T-helper 2 cell (primary cell): ENCODE measurements at regions not wholly inside any gene's neighbourhood (a gene's known extent, or its start where the extent isn't known, plus 50 kb on each side); places are given as distances from the start of the nearest gene placed in this dataset.

Source experiments
- DNase-seq, 5 experiments: peaks; one replicate each; pipeline versions ENCODE4 v3.0.0 to v3.0.0-alpha.2; 2012 to 2022

GRCh38 chr6:165871571-165871970 lies 208.5 kb upstream of the PDE10A start:
- no peak for DNase-seq

DNA sequence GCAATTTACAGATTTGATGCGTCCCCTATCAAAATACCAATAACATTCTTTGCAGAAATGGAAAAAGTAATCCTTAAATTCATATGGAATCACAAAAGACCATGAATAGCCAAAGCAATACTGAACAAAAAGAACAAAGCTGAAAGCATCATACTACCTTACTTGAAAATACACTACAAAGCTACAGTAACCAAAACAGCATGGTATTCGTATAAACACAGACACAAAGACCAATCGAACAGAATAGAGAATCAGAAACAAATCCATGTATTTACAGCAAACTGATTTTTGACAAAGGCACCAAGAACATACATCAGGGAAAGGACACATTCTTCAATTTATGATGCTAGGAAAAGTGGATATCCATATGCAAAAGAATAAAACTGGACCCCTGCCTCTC lies 206.5 kb upstream of the PDE10A start:
- DNase-seq, result no peak

DNA sequence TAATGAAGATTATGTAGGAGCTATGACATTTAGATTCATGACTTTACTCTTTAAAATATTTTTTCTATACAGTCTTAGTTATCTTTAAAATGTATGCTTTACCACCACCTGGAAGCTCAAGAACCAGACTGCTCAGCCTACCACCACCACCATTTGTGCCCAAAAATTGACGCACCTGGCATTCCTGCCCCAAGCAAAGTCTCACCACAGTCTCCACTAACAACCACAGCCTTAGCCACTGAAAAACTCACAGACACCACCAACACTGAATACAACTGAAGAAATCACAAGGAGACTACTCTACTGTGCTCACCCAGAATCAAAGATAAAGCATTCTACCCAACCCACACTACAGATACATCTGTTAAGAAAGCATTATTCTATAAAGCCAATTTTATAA lies 201.9 kb upstream of the PDE10A start:
- DNase-seq, result no peak

DNA sequence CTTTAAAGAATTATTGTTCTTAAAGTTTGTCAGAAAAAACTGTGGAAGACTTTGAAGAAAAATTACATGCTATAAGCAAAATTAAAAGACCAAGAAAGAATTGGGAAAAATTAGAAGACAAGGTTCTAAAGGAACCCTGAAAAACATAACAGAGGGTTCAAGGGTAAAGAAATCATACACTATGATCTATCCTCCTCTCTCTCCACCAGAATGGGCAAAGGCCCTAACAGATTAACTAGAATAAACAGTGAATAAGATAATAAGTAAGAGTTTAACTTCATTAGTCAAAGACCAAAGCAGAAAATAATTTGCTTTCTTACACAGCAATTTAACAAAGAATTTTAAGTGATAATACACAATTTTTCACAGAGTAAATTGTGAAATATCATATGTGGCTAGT lies 201.2 kb upstream of the PDE10A start:
- DNase-seq, result no peak

- DNase-seq, result no peak
Measured at GRCh38 chr6:165863801-165864200, 200.8 kb upstream of the PDE10A start.

DNA sequence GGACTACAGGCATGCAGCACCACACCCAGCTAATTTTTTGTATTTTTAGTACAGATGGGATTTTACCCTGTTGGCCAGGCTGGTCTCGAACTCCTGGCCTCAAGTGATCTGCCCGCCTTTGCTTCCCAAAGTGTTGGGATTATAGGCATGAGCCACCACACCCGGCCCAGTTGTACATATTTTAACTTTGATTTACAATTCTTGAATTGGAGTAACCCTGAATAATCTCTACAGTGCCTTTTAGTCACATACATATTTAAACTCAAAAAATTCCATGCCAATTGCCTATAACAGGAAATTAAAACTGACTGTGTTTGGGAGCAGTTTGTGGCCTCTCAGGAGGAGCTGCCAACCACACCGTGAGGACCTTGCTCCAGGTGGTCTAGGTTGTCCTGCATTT lies 199.8 kb upstream of the PDE10A start:
- DNase-seq, result no peak

DNA sequence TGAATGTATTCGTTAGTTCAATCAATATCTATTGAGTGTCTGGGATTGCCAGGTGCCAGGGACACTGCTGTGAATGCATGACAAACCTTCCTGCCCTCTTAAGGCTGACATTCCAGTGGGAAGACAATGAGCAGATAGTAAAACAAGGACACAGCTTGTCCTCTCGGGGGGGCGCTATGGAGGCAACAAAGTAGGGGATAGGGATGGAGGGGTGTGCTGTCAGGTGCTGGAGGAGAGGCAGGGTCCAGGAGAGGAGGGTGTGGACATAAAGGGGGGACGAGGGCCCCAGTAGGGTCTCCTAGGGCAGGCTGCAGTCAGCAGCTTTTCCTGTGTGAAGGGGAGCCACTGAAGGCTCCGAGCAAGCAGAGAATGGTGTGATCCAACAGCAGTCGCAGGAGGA lies 198.2 kb upstream of the PDE10A start:
- no peak for DNase-seq

DNA sequence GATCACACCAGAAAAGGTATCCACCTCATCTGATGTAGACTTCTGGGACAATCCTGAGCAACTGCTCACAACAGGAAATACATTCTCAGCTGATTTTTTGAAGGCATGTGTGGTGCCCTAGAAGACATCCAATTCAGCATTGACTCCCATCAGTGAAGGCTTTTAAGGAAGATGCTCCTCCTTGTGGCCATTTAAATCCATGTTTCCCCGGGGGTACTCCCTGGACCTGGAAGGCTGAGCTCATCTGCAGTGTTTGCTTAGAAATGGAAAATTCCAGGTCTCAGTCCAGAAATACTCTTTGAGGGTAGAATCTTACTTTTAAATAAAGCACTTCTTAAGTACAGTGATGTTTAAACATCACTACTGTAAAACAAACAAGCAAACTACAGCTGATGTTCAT lies 195.5 kb upstream of the PDE10A start:
- DNase-seq, result no peak

- DNase-seq, result no peak
Measured at GRCh38 chr6:165855856-165856255, 192.8 kb upstream of the PDE10A start.

DNA sequence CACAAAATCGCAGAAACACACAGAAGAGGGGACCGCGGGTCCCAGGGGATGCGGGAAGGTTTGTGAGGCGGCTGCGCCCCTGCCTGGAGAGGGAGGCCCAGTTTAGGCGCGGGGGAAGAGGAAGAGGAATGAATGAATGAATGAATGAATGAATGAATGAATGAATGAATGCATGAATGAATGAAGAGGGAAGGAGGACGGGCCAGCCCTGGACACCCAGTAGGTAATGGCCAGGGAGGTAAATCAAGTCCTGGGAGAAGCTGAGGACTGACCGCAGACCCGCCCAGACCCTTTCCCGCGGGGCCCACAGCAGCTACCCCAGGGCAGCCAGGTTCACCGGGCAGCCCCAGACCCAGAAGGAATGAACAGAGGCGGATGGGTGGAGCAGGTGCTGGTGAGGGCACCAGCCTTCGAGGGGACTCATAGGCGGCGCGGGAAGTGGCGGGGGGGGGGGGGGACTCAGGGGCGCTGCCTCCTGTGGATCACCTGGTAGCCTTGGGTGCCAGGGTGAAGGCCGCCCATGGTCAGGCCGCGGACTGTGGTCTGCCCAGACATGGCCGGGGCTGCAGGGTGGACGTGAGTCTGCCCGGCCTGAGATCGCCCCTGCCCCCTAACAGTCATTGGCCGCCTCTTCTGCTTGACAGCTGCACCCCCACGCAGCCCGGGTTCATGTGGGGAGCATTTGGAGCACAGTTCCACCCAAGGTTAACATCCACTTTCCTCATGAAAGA lies 192.0 kb upstream of the PDE10A start:
- no peak for DNase-seq

- no peak for DNase-seq
Measured at GRCh38 chr6:165854061-165854862, 191.2 kb upstream of the PDE10A start.

DNA sequence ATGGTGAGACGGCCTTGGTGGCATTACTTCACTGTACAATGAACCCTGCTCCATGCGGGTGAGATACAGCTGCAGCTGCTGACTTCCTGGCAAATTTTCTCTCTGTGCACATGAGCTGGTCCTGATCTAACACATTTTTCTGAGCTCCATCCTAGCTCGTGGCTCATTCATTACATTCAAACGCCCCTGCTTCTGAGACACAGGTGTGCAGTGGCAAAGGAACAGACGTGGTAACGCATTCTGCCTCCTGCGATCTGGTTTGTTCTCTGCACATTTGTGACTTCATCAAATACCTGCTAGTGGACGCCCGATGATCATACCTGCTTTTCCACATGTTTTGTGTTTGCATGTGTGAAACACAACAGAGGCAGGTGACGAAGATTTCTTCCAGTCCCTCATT lies 189.6 kb upstream of the PDE10A start:
- no peak for DNase-seq

GRCh38 chr6:165850434-165851019 lies 187.5 kb upstream of the PDE10A start:
- peak in 3 of 5 experiments; percentile 25 to 63 (median 43) for DNase-seq

GRCh38 chr6:165849534-165850430 lies 186.7 kb upstream of the PDE10A start:
- peak in 1 of 5 experiments; percentile 89 for DNase-seq

GRCh38 chr6:165848086-165848426 lies 185.0 kb upstream of the PDE10A start:
- DNase-seq, result no peak

DNA sequence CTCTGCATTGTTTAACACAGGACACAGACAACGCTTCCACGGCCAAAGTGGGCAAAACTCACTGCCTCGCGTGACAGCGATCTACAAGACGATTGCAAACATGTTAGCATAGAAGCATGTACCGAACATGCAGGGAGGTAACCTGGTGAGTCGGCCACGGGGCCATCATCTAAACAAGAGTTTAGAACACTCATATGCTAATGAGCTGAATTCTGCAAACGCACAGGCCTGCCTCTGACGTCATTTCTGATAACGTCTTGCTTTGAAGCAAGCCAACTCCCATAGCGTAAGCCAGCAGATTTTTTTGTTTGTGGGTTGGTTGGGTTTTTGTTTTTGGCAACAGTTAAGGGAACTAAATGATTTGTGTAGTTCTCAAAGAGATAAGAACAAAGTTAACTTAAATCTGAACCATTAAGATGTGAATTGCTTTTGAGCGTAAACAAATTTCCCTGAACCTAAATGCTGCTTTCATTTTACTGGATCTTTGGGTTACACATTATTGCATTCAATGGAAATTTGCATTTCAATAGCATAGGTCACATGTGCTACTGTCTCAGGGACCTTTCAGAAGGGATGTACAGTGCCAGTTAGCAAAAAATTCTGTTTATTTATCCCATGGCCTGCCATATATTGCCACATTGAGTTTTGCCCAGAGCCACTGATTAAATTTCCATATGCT lies 184.5 kb upstream of the PDE10A start:
- DNase-seq, result peak in 1 of 5 experiments; percentile 87

- DNase-seq, result no peak
Measured at GRCh38 chr6:165846123-165846966, 183.3 kb upstream of the PDE10A start.

GRCh38 chr6:165845493-165845892 lies 182.5 kb upstream of the PDE10A start:
- DNase-seq, result no peak

- no peak for DNase-seq
Measured at GRCh38 chr6:165844801-165845364, 181.8 kb upstream of the PDE10A start.

DNA sequence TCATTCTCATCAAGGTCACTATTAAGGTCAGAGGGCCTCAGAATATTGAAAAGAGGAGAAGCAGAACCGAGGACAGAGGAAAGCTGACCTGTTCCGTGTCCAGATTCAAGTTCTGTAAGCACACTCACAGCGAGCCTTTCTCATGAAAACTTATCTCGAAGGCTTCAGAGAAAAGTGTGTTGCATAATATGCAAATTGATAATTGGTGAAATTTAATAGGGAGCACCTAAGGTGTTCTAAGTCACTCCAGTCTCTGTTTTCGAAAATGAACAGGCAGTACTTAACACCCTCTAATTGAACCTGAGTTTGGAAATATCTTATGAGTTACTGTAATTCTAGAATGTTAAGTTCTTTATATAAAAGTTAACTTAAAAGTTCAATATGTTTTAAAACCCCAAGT lies 181.2 kb upstream of the PDE10A start:
- no peak for DNase-seq

DNA sequence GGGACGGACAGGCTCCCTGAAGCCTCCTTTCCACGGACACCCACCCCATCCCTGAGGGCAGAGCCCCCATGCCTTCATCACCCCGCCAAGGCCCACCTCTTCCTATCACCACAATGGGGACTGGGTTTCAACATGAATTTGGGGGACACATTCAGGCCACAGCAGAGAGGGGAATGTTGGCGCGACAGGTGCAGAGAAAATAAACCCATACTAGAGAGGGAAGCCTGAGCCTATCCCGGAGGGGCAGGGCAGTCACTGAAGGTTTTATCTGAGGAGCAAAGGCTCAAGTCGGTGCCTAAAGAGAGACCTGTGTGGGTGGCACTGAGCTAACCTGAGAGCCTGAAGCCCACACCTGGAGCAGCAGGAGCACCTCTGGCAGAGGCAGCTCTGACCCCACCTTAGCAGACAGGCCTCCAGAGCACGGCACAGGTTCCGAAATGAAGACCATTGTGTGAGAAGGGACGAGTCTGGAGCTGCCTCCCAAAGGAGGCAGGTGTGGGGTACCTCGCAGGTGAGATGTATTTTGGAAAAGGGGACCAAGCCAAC lies 180.6 kb upstream of the PDE10A start:
- no peak for DNase-seq
